HEK293T (cell line): ENCODE measurements at regions not wholly inside any gene's neighbourhood (a gene's known extent, or its start where the extent isn't known, plus 50 kb on each side); places are given as distances from the start of the nearest gene placed in this dataset.
A peak's percentile ranks its signal among the peaks of the same experiment; 100 is the strongest.

ENCODE experiments used
- CTCF ChIA-PET: fragments of 350-600 bp; formaldehyde crosslinking; extraction: SDS; loops from one replicate; lab custom pipeline; 2021; ENCODE audit warnings: antibody characterized with exemption, inconsistent platforms; lab: Yijun Ruan, JAX
- POLR2A ChIA-PET: fragments of 350-600 bp; formaldehyde crosslinking; extraction: SDS; loops from one replicate; lab custom pipeline; 2020; ENCODE audit warnings: antibody characterized with exemption, inconsistent platforms; lab: Yijun Ruan, JAX
- DNase-seq: peaks from one replicate; pipeline ENCODE4 v3.0.0; 2012; ENCODE audit warnings: mixed read lengths; ENCODE audit errors: extremely low spot score
- ARNT ChIP-seq: fragments of 450-650 bp; IDR thresholded peaks from 2 replicates; pipeline ENCODE4 v1.6.1; 2017; ENCODE audit warnings: mild to moderate bottlenecking
- BHLHE40 ChIP-seq: fragments of 450-650 bp; IDR thresholded peaks from 2 replicates; pipeline ENCODE4 v1.6.1; 2016; ENCODE audit warnings: mild to moderate bottlenecking, moderate library complexity, borderline replicate concordance
- CTBP1 ChIP-seq: fragments of 450-650 bp; IDR thresholded peaks from 2 replicates; pipeline ENCODE4 v1.6.1; 2016; ENCODE audit warnings: borderline replicate concordance
- ELF4 ChIP-seq: fragments of 450-650 bp; IDR thresholded peaks from 2 replicates; pipeline ENCODE4 v1.6.1; 2017; ENCODE audit warnings: antibody characterized with exemption
- FOXA1 ChIP-seq: fragments of 450-650 bp; IDR thresholded peaks from 2 replicates; pipeline ENCODE4 v1.6.1; 2016; ENCODE audit warnings: mild to moderate bottlenecking
- FOXK2 ChIP-seq: fragments of 450-650 bp; IDR thresholded peaks from 2 replicates; pipeline ENCODE4 v1.6.1; 2016; ENCODE audit warnings: mild to moderate bottlenecking
- FOXM1 ChIP-seq: fragments of 450-650 bp; IDR thresholded peaks from 2 replicates; pipeline ENCODE4 v1.6.1; 2017; ENCODE audit warnings: mild to moderate bottlenecking, borderline replicate concordance
- HDGF ChIP-seq: fragments of 450-650 bp; IDR thresholded peaks from 2 replicates; pipeline ENCODE4 v1.6.1; 2017; ENCODE audit warnings: antibody characterized with exemption, borderline replicate concordance
- L3MBTL2 ChIP-seq: fragments of 450-650 bp; conservative IDR thresholded peaks from 2 replicates; pipeline ENCODE4 v1.6.1; 2016; ENCODE audit warnings: mild to moderate bottlenecking
- LEF1 ChIP-seq: fragments of 450-650 bp; IDR thresholded peaks from 2 replicates; pipeline ENCODE4 v1.6.1; 2017; ENCODE audit warnings: mild to moderate bottlenecking, borderline replicate concordance
- NFRKB ChIP-seq: fragments of 450-650 bp; IDR thresholded peaks from 2 replicates; pipeline ENCODE4 v1.6.1; 2016; ENCODE audit warnings: mild to moderate bottlenecking, moderate library complexity
- PKNOX1 ChIP-seq: fragments of 450-650 bp; IDR thresholded peaks from 2 replicates; pipeline ENCODE4 v1.6.1; 2016
- SP1 ChIP-seq: fragments of 450-650 bp; IDR thresholded peaks from 2 replicates; pipeline ENCODE4 v1.6.1; 2017
- SUZ12 ChIP-seq: fragments of 450-650 bp; IDR thresholded peaks from 2 replicates; pipeline ENCODE4 v1.6.1; 2016; ENCODE audit warnings: mild to moderate bottlenecking
- TARDBP ChIP-seq: fragments of 450-650 bp; IDR thresholded peaks from 2 replicates; pipeline ENCODE4 v1.6.1; 2016
- ZNF384 ChIP-seq: fragments of 450-650 bp; IDR thresholded peaks from 2 replicates; pipeline ENCODE4 v1.6.1; 2016

- TF ChIP-seq FOXM1 (no peak), FOXK2 (no peak), NFRKB (no peak), ELF4 (no peak), SUZ12 (no peak), ARNT (no peak), PKNOX1 (no peak), SP1 (no peak), ZNF384 (no peak), HDGF (no peak), LEF1 (no peak), L3MBTL2 (no peak), FOXA1 (no peak), CTBP1 (no peak), BHLHE40 (no peak), TARDBP (no peak)
- no peak for DNase-seq
- POLR2A ChIA-PET: no interaction called here
- CTCF ChIA-PET: no interaction called here
Measured at GRCh38 chr3:99575683-99576082, 62.7 kb upstream of the COL8A1 start.

GRCh38 chr3:99570061-99570460 is 68.3 kb upstream of the COL8A1 start:
- ChIA-PET POLR2A (no interaction called here), CTCF (interaction anchor here (0.6 kb wide), 1 partner anchor 56 kb away, joined by 4 read pairs; no protein-coding TSS in a partner anchor)
- TF ChIP-seq PKNOX1 (no peak), SUZ12 (no peak), TARDBP (no peak), HDGF (no peak), FOXA1 (no peak), ZNF384 (no peak), NFRKB (no peak), FOXM1 (no peak), ARNT (no peak)
- DNase-seq: no peak

- ChIA-PET CTCF (no interaction called here), POLR2A (no interaction called here)
- no peak for DNase-seq
- TF ChIP-seq SUZ12 (no peak), FOXK2 (no peak), TARDBP (no peak), LEF1 (no peak), BHLHE40 (no peak), CTBP1 (no peak), L3MBTL2 (no peak), ZNF384 (no peak), NFRKB (no peak), HDGF (no peak), FOXA1 (no peak), ELF4 (no peak), SP1 (no peak), FOXM1 (no peak), ARNT (no peak), PKNOX1 (no peak)
Measured at GRCh38 chr3:99568663-99569335, 69.6 kb upstream of the COL8A1 start.

- POLR2A ChIA-PET: no interaction called here
- TF ChIP-seq FOXA1 (no peak), BHLHE40 (no peak)
- CTCF ChIA-PET: no interaction called here
- no peak for DNase-seq
Measured at GRCh38 chr3:99565331-99565730, 73.1 kb upstream of the COL8A1 start.

- DNase-seq: no peak
- TF ChIP-seq FOXK2 (no peak), SUZ12 (no peak), SP1 (no peak), L3MBTL2 (no peak), ZNF384 (no peak), TARDBP (no peak), PKNOX1 (no peak), NFRKB (no peak), CTBP1 (no peak), LEF1 (no peak), BHLHE40 (no peak), ARNT (no peak), FOXM1 (no peak), FOXA1 (no peak), ELF4 (no peak), HDGF (no peak)
- CTCF ChIA-PET: interaction anchor here (0.5 kb wide), 1 partner anchor 461 kb away, joined by 4 read pairs; no protein-coding TSS in a partner anchor
- POLR2A ChIA-PET: no interaction called here
Measured at GRCh38 chr3:99562990-99563607, 75.3 kb upstream of the COL8A1 start.

GRCh38 chr3:99562138-99562537 is 76.3 kb upstream of the COL8A1 start:
- no peak for TF ChIP-seq FOXA1
- no peak for TF ChIP-seq ARNT
- TF ChIP-seq SUZ12: no peak
- no peak for TF ChIP-seq CTBP1
- no peak for TF ChIP-seq L3MBTL2
- TF ChIP-seq BHLHE40: no peak
- TF ChIP-seq FOXM1: no peak
- TF ChIP-seq LEF1: no peak
- TF ChIP-seq ELF4: no peak
- TF ChIP-seq TARDBP: no peak
- TF ChIP-seq ZNF384: no peak
- TF ChIP-seq SP1: no peak
- TF ChIP-seq PKNOX1: no peak
- CTCF ChIA-PET: no interaction called here
- peak; percentile 10 for DNase-seq
- POLR2A ChIA-PET: no interaction called here
